ENCODE measurements at regions not wholly inside any gene's neighbourhood (a gene's known extent, or its start where the extent isn't known, plus 50 kb on each side); places are given as distances from the start of the nearest gene placed in this dataset.
A peak's percentile ranks its signal among the peaks of the same experiment; 100 is the strongest.

GRCh38 chr1:56424744-56425493 lies 154.4 kb downstream of the PLPP3 start:
- H3K4me1 ChIP-seq, result no peaks in the 10 kb centered on the region
- intact Hi-C loops (cut with DNase I; ENCODE audit: low total_unique reads), result no loop called here
- no peaks in the 10 kb centered on the region for H3K9me3 ChIP-seq
- DNase-seq, result no peak
- H3K27ac ChIP-seq, result no peak overlapping the region
- 60 to 68% methylated on average over 1 to 6 of the region's 6 CpGs for WGBS, 2 donors (ENCODE audit: low coverage in 1 of 2)
- in situ Hi-C loops (cut with MboI; ENCODE audit: low pct_ligation_motif_present in 1 of 4, low pct_unique_long_range_greater_than_20kb in 1 of 4, low sequenced_read_pairs in 3 of 4), result loop anchor here in 1 of 4 donors (25.0 kb wide), 1 partner anchor 162 kb away; the partner anchor contains the start of gene PLPP3
- no peak overlapping the region for H3K4me3 ChIP-seq
- H3K27me3 ChIP-seq, result no peaks in the 10 kb centered on the region
- TF ChIP-seq POLR2A (IDR thresholded peaks at IDR 0.05), result no peak
- no peak for TF ChIP-seq POLR2AphosphoS5 (IDR thresholded peaks at IDR 0.05)
- no peak for TF ChIP-seq EP300 (IDR thresholded peaks at IDR 0.05; ENCODE audit: low read depth)
- no peak for TF ChIP-seq CTCF (IDR thresholded peaks at IDR 0.05)
- H3K36me3 ChIP-seq, result no peaks in the 10 kb centered on the region

GRCh38 chr1:56423716-56424115 lies 155.6 kb downstream of the PLPP3 start:
- 72 to 73% methylated on average over 4 of the region's 4 CpGs for WGBS, 2 donors (ENCODE audit: low coverage in 1 of 2)
- intact Hi-C loops (cut with DNase I; ENCODE audit: low total_unique reads), result no loop called here
- no peaks in the 10 kb centered on the region for H3K4me1 ChIP-seq

GRCh38 chr1:56418151-56418631 lies 161.2 kb downstream of the PLPP3 start:
- H3K4me1 ChIP-seq, result peaks cover 0 to 16% (median 4%) of the 10 kb centered on the region in 4 donors
- TF ChIP-seq POLR2AphosphoS5 (IDR thresholded peaks at IDR 0.05) (peak in 1 of 3 donors; percentile 63), POLR2A (IDR thresholded peaks at IDR 0.05) (no peak)
- 90% methylated on average over 6 of the region's 6 CpGs; no CpG with 5 or more reads in 1 of the 2 donors for WGBS, 2 donors (ENCODE audit: low coverage in 1 of 2)
- peak overlapping the region in 1 of 4 donors; percentile 16 for H3K27ac ChIP-seq
- H3K36me3 ChIP-seq, result no peaks in the 10 kb centered on the region
- intact Hi-C loops (cut with DNase I; ENCODE audit: low total_unique reads), result no loop called here
- in situ Hi-C loops (cut with MboI; ENCODE audit: low pct_ligation_motif_present in 1 of 4, low pct_unique_long_range_greater_than_20kb in 1 of 4, low sequenced_read_pairs in 3 of 4), result loop anchor here in 2 of 4 donors (10.0 to 25.0 kb wide), 2 partner anchors 167 to 169 kb away; partner anchors contain the start of gene PLPP3 (in 1 of the 2)
- H3K27me3 ChIP-seq, result no peaks in the 10 kb centered on the region
- H3K4me3 ChIP-seq, result no peak overlapping the region
- no peaks in the 10 kb centered on the region for H3K9me3 ChIP-seq
- DNase-seq, result no peak

More at GRCh38 chr1:56423716-56424115, 155.6 kb downstream of the PLPP3 start:
- Histone ChIP-seq H3K4me3 (no peak overlapping the region), H3K27me3 (no peaks in the 10 kb centered on the region), H3K27ac (no peak overlapping the region), H3K36me3 (no peaks in the 10 kb centered on the region), H3K9me3 (no peaks in the 10 kb centered on the region)
- in situ Hi-C loops (cut with MboI; ENCODE audit: low pct_ligation_motif_present in 1 of 4, low pct_unique_long_range_greater_than_20kb in 1 of 4, low sequenced_read_pairs in 3 of 4), result loop anchor here in 1 of 4 donors (25.0 kb wide), 1 partner anchor 164 kb away; the partner anchor contains the start of gene PLPP3
- TF ChIP-seq CTCF (IDR thresholded peaks at IDR 0.05), result no peak
- TF ChIP-seq EP300 (IDR thresholded peaks at IDR 0.05; ENCODE audit: low read depth), result no peak
- TF ChIP-seq POLR2AphosphoS5 (IDR thresholded peaks at IDR 0.05), result no peak
- no peak for TF ChIP-seq POLR2A (IDR thresholded peaks at IDR 0.05)
- no peak for DNase-seq

- in situ Hi-C loops (cut with MboI; ENCODE audit: low pct_ligation_motif_present in 1 of 4, low pct_unique_long_range_greater_than_20kb in 1 of 4, low sequenced_read_pairs in 3 of 4), result loop anchor here in 2 of 4 donors (10.0 to 25.0 kb wide), 2 partner anchors 167 to 170 kb away; partner anchors contain the start of gene PLPP3 (in 1 of the 2)
- no peak for TF ChIP-seq EP300 (IDR thresholded peaks at IDR 0.05; ENCODE audit: low read depth)
- no peak for TF ChIP-seq POLR2A (IDR thresholded peaks at IDR 0.05)
- no peak for TF ChIP-seq POLR2AphosphoS5 (IDR thresholded peaks at IDR 0.05)
- TF ChIP-seq CTCF (IDR thresholded peaks at IDR 0.05), result no peak
- 77 to 83% methylated on average over 1 to 4 of the region's 4 CpGs for WGBS, 2 donors (ENCODE audit: low coverage in 1 of 2)
- Histone ChIP-seq H3K27ac (no peak overlapping the region), H3K4me1 (peaks cover 0 to 16% (median 4%) of the 10 kb centered on the region in 4 donors), H3K27me3 (no peaks in the 10 kb centered on the region), H3K9me3 (no peaks in the 10 kb centered on the region), H3K36me3 (no peaks in the 10 kb centered on the region), H3K4me3 (no peak overlapping the region)
- DNase-seq, result no peak
- intact Hi-C loops (cut with DNase I; ENCODE audit: low total_unique reads), result no loop called here
Observed at GRCh38 chr1:56417646-56418045, 161.7 kb downstream of the PLPP3 start.
